Ectodermal cell (in vitro differentiated cells): ENCODE measurements at regions not wholly inside any gene's neighbourhood (a gene's known extent, or its start where the extent isn't known, plus 50 kb on each side); places are given as distances from the start of the nearest gene placed in this dataset.

Experiments used
- H3K27ac ChIP-seq: 2 replicates; pipeline ENCODE4 v1.7.0; 2013; ENCODE audit warnings: mild to moderate bottlenecking, low read depth, low read length; ENCODE audit not compliant: insufficient read depth, poor library complexity, severe bottlenecking
- H3K27me3 ChIP-seq: 2 replicates; pipeline ENCODE4 v1.7.0; 2013; ENCODE audit warnings: mild to moderate bottlenecking, low read length; ENCODE audit not compliant: insufficient read depth, control insufficient read depth, poor library complexity, severe bottlenecking
- H3K36me3 ChIP-seq: one replicate; pipeline ENCODE4 v1.7.0; 2013; ENCODE audit warnings: low read length; ENCODE audit not compliant: control insufficient read depth, insufficient read depth
- H3K4me1 ChIP-seq: one replicate; pipeline ENCODE4 v1.7.0; 2013; ENCODE audit warnings: low read length; ENCODE audit not compliant: control insufficient read depth, insufficient read depth
- H3K4me3 ChIP-seq: 2 replicates; pipeline ENCODE4 v1.7.0; 2013; ENCODE audit warnings: low read depth, low read length, control low read depth; ENCODE audit not compliant: insufficient read depth
- H3K9me3 ChIP-seq: 2 replicates; pipeline ENCODE4 v1.7.0; 2013; ENCODE audit warnings: mild to moderate bottlenecking, low read length, moderate library complexity; ENCODE audit not compliant: control insufficient read depth
- WGBS, 2 experiments: methylation state at CpG; one replicate each; pipeline ENCODE4 v1.1.7; 2013; ENCODE audit warnings: missing lambda C conversion rate in 2 of 2; 5-methylcytosine and 5-hydroxymethylcytosine counted together

DNA sequence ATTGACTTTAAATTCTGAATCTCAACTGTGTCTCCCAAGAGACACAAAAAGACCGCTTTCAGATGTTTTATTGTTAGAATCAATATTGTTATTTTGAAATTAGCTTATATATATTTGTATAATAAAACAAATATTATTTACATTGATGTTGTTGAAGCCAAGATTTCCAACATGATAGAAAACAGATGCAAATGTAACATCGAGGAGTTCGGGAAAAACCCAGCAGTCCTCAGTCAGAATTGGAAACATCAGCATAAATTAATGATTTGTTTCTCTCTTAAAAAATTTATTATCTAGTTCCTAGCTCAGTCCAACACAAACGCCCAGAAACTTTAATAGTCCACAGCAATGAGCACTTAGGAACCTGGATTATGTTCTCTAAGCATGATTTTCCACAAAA is 1330.4 kb downstream of the TBC1D22A start:
- Histone ChIP-seq H3K36me3 (no peaks in the 10 kb centered on the region), H3K27ac (no peak overlapping the region), H3K9me3 (no peaks in the 10 kb centered on the region), H3K4me3 (no peak overlapping the region), H3K27me3 (no peaks in the 10 kb centered on the region), H3K4me1 (peaks cover 9% of the 10 kb centered on the region)
- WGBS, 2 experiments: 90 to 93% methylated on average over 3 of the region's 4 CpGs

DNA sequence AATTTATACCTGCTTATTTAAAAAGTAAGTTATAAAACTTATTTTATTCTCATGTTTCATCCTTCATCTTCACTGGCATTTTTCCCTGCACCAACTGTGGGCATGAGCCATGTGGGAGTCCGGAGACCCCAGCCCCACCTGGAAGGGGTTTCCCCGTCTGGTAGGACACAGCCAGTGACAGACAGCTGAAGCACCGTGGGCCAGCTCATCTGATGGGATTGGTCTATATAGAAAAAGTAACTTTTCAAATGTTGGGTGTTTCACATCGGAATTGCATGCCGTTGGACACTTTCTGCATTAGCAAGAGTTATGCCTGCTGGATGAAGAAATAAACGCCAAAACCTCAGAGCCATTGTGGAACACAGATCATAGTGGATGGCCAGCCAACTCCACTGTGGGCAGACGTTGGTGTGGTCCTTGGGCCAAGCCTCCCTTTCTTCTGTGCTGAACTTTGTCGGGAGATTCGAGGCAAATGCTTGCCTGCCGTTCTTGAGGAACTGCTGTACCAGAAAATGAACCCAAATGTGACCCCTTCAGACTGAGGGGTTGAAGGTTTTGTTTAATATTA is 1329.3 kb downstream of the TBC1D22A start:
- Histone ChIP-seq H3K27me3 (no peaks in the 10 kb centered on the region), H3K4me1 (peaks cover 3% of the 10 kb centered on the region), H3K27ac (no peak overlapping the region), H3K4me3 (no peak overlapping the region), H3K36me3 (no peaks in the 10 kb centered on the region), H3K9me3 (no peaks in the 10 kb centered on the region)
- WGBS, 2 experiments: 93 to 95% methylated on average over 10 of the region's 10 CpGs

DNA sequence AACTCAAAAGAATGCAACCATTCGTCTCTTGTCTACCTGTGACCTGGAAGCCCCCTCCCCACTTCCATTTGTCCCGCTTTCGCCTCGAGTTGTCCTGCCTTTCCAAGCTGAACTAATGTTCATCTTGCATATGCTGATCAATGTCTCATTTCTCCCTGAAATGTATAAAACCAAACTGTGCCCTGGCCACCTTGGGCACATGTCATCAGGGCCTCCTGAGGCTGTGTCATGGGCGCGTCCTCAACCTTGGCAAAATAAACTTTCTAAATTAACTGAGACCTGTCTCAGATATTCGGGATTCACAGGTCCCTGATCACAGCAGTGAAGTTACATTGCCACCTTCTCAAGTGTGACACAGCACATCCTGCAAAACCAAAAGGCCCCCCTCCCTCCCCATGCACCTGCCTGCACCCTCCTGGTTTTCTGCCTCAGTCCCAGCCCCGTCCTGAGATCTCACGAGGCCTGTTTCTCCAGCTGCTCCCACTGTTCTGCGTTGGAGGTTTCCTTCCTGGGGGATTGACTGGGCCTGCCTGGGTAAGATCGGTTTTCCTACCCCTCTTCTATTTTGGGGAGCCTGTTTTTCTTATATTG is 1328.7 kb downstream of the TBC1D22A start:
- Histone ChIP-seq H3K4me3 (no peak overlapping the region), H3K27me3 (no peaks in the 10 kb centered on the region), H3K4me1 (no peaks in the 10 kb centered on the region), H3K9me3 (no peaks in the 10 kb centered on the region), H3K27ac (no peak overlapping the region), H3K36me3 (no peaks in the 10 kb centered on the region)
- WGBS, 2 experiments: 89 to 91% methylated on average over 10 to 11 of the region's 11 CpGs

DNA sequence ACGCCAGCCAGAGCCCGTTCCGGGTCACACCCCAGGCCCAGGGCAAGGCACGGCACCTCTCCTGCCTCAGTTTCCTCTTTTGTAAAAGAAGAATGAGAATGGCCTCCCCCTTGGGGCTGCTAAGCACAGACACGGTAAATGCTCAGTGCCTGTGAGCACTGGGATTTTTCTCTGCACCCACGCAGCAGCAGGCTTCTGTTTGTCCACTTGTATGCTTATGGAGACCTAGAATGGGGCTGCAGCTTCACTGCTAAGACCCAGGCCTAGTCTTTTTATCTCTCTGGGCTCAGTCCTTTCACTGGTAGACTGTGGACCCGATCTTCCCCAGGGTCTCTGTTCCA is 1327.9 kb downstream of the TBC1D22A start:
- WGBS, 2 experiments: 86 to 90% methylated on average over 7 of the region's 7 CpGs
- Histone ChIP-seq H3K27me3 (no peaks in the 10 kb centered on the region), H3K9me3 (no peaks in the 10 kb centered on the region), H3K36me3 (no peaks in the 10 kb centered on the region), H3K27ac (no peak overlapping the region), H3K4me1 (no peaks in the 10 kb centered on the region), H3K4me3 (no peak overlapping the region)

DNA sequence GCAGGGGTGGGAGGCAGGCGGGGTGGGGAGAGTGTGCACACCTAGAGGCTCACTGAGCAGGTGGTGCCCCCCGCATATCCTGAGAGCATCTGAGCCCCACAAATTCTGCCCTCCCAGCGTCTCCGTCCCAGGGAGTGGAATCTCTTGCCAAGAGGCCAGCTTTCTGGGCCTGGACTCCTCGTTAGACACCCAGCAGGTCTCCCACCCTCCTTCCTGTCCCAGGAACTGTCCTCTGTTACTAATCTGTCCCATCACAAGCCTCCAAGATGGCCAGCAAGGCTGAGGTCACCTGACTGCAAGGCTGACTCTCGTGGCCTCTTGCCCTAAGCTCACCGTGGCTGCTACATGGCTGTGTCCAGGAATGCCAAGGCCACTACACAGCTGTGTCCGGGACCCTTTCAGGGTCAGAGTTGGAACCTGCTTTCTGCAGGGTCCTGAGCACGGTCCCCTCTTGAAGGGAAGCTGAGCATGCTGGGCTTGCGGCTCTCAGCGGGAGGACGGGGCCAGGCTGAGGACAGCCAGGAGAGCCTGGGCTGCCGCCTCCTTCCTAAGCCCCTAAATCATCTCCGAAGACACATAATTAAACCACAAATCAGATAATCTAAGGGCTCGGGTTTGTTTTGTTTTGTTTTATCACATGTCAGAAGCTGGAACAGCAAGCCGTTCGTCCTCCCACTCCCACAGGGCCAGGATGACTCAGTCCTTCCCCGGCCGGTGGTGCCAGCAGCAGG is 1327.3 kb downstream of the TBC1D22A start:
- Histone ChIP-seq H3K36me3 (no peaks in the 10 kb centered on the region), H3K27ac (no peak overlapping the region), H3K27me3 (no peaks in the 10 kb centered on the region), H3K9me3 (no peaks in the 10 kb centered on the region), H3K4me1 (peaks cover 2% of the 10 kb centered on the region), H3K4me3 (no peak overlapping the region)
- WGBS, 2 experiments: 90% methylated on average over 19 of the region's 19 CpGs

DNA sequence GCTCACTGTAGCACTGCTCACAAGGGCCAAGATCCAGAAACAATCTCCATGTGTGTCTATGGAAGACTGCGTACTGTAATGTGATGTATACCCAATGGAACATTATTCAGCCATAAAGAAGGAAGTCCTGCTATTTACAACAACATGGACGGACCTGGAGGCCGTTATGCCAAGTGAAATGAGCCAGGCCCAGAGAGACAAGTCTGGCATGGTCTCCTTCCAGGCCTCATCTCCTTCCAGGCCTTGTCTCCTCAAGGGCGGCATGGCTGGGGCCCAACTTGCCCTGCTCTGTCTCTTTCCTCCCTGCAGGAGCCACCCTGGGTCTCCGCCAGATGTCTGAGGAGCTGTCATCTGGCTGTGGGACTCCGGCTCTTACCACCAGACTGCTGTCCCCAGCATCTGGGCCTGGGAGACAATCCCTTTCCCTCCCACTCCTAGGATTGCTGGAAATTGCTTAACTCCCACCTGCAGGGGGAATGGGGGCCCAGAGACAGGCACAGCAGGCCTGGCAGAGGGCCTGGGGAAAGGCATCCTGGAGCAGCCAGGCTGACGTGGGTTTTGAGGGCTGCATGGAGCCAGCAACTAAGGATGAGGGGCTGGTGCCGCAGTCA is 1326.6 kb downstream of the TBC1D22A start:
- H3K27me3 ChIP-seq: no peaks in the 10 kb centered on the region
- H3K9me3 ChIP-seq: no peaks in the 10 kb centered on the region
- H3K4me1 ChIP-seq: peaks cover 5% of the 10 kb centered on the region
- WGBS, 2 experiments: 95 to 96% methylated on average over 8 of the region's 8 CpGs
- no peak overlapping the region for H3K27ac ChIP-seq
- no peak overlapping the region for H3K4me3 ChIP-seq
- no peaks in the 10 kb centered on the region for H3K36me3 ChIP-seq

DNA sequence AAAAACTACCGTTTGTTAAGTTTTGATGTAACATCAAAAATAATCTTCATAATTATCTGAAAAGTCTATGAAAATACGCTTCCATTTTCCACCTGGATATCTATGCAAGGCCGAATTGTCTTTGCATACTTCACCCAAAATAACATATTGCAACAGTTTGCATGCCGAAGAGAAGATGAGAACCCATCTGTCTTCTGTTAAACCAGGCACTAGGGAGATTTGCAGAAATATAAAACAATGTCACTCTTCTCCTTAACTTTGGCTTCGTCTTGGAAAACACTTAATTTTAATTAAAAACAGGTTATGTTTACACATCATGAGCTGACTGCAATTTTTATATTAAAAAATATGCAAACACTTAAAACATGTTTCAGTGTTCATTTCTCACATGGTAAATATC is 1325.8 kb downstream of the TBC1D22A start:
- no peak overlapping the region for H3K27ac ChIP-seq
- H3K36me3 ChIP-seq: no peaks in the 10 kb centered on the region
- H3K4me1 ChIP-seq: peaks cover 5% of the 10 kb centered on the region
- H3K4me3 ChIP-seq: no peak overlapping the region
- H3K9me3 ChIP-seq: no peaks in the 10 kb centered on the region
- no peaks in the 10 kb centered on the region for H3K27me3 ChIP-seq
- WGBS, 2 experiments: 90 to 95% methylated on average over 3 to 5 of the region's 5 CpGs

DNA sequence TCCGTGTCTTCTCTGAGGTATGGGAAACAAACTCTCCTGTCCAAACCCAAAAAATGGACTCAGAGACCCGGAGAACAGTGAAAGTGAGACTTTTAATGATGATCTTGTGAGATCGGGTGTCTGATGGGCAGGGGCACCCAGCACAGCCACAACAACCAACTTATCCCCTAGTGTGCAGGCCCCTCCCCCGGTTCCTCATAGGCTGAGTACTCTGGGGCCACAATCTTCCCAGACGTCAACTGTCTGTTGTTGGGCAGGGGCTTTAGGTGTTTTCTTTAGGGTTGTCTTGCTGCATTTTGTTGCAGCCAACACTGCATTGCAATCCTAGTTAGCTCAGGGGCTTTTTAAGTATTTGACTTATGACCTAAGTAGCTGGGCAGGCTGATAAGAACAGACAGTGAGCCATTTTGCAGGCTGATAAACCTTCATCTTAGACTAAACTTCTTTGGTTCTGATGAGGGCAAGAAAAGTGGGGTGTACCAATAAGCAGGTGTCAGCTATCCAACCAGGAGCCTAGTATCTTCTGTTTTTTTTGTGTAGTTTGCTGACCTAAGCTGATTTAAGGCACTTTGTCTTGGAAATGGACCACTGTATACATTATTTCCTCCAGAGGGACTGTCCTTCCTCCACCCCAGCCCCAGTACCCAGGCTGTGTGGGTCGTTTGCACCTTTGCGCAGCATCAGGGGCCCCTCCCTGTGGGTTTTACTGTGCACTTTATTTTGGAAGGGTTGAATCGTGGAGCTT is 1323.6 kb downstream of the TBC1D22A start:
- no peaks in the 10 kb centered on the region for H3K36me3 ChIP-seq
- peaks cover 5% of the 10 kb centered on the region for H3K4me1 ChIP-seq
- H3K27ac ChIP-seq: no peak overlapping the region
- no peaks in the 10 kb centered on the region for H3K27me3 ChIP-seq
- 87 to 90% methylated on average over 8 of the region's 8 CpGs for WGBS, 2 experiments
- no peak overlapping the region for H3K4me3 ChIP-seq
- no peaks in the 10 kb centered on the region for H3K9me3 ChIP-seq

DNA sequence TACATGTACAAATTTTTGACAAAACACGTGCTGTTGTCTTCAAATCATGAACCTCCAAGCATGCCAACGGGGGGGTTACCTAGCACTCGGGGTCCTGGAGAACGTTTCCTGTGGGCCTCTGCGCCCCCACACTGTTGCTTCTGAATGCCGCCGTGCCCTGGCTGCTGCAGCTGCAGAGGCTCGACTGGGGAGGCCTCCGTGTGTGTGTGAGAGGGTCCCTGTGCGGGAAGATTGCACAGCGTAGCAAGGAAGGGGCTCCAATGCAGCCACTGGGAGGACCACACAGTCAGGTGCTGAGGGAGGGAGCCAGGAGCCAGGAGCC is 1322.2 kb downstream of the TBC1D22A start:
- Histone ChIP-seq H3K4me3 (no peak overlapping the region), H3K36me3 (no peaks in the 10 kb centered on the region), H3K4me1 (peaks cover 5% of the 10 kb centered on the region), H3K27ac (no peak overlapping the region), H3K9me3 (no peaks in the 10 kb centered on the region), H3K27me3 (no peaks in the 10 kb centered on the region)
- WGBS, 2 experiments: 91 to 92% methylated on average over 11 of the region's 11 CpGs
